Upper lobe of left lung (tissue), 6 donors: ENCODE measurements at regions not wholly inside any gene's neighbourhood (a gene's known extent, or its start where the extent isn't known, plus 50 kb on each side); places are given as distances from the start of the nearest gene placed in this dataset.
A peak's percentile ranks its signal among the peaks of the same experiment; 100 is the strongest.

Source experiments
- ATAC-seq, 2 donors: fragments of 200-7000 bp; cut with Tn5 transposase; one replicate each; pipeline ENCODE4 v1.9.1; 2022; ENCODE audit warnings: mild to moderate bottlenecking in 2 of 2, moderate library complexity in 2 of 2; ENCODE audit not compliant: low FRiP score in 2 of 2
- DNase-seq, 2 donors: peaks; one replicate each; pipeline ENCODE4 v3.0.0-alpha.2; 2019 to 2020
- H3K27ac ChIP-seq, 4 donors: fragments of 200-600 bp; sonication (generic); one replicate each; pipeline ENCODE4 v1.5.1; 2016 to 2019
- H3K27me3 ChIP-seq, 4 donors: fragments of 200-600 bp; sonication (generic); one replicate each; pipeline ENCODE4 v1.5.1; 2017 to 2019
- H3K36me3 ChIP-seq, 4 donors: fragments of 200-600 bp; sonication (generic); one replicate each; pipeline ENCODE4 v1.5.1; 2016 to 2019
- H3K4me1 ChIP-seq, 4 donors: fragments of 200-600 bp; sonication (generic); one replicate each; pipeline ENCODE4 v1.5.1; 2018 to 2019
- H3K4me3 ChIP-seq, 4 donors: fragments of 200-600 bp; sonication (generic); one replicate each; pipeline ENCODE4 v1.5.1; 2017 to 2019; ENCODE audit warnings: mild to moderate bottlenecking in 2 of 4, moderate library complexity in 1 of 4
- H3K9me3 ChIP-seq, 4 donors: fragments of 200-600 bp; sonication (generic); one replicate each; pipeline ENCODE4 v1.5.1; 2018 to 2019
- EP300 ChIP-seq, 4 donors: sonication (generic); formaldehyde crosslinking; IDR thresholded peaks; one replicate each; pipeline ENCODE4 v1.5.1; 2017; ENCODE audit warnings: antibody characterized with exemption in 4 of 4, control low read depth in 2 of 4
- POLR2A ChIP-seq, 4 donors: fragments of 450-650 bp; IDR thresholded peaks; one replicate each; pipeline ENCODE4 v1.5.1; 2016 to 2017; ENCODE audit warnings: antibody characterized with exemption in 4 of 4, mild to moderate bottlenecking in 2 of 4
- POLR2AphosphoS5 ChIP-seq, 2 donors: sonication (generic); formaldehyde crosslinking; IDR thresholded peaks; one replicate each; pipeline ENCODE4 v1.5.1; 2017; ENCODE audit warnings: antibody characterized with exemption in 2 of 2
- WGBS, 2 donors: methylation state at CpG; one replicate each; pipeline ENCODE4 v1.1.5; 2017 to 2018; 5-methylcytosine and 5-hydroxymethylcytosine counted together
- TF ChIP-seq, protein P1 (sequence below), 6 experiments: fragments of 450-650 bp in 4 of 6; fragments of 200-600 bp in 2 of 6; sonication (generic) in 2 of 6; IDR thresholded peaks; one replicate each; pipeline ENCODE4 v1.5.1; 2016 to 2019; ENCODE audit warnings: antibody characterized with exemption in 6 of 6
- donor health status: DM: no; HTN: no; CAD: no; lungs with moderate emphysema.
- donor health status: DM: no; HTN: yes; CAD: no; lungs with severe emphysema.

DNA sequence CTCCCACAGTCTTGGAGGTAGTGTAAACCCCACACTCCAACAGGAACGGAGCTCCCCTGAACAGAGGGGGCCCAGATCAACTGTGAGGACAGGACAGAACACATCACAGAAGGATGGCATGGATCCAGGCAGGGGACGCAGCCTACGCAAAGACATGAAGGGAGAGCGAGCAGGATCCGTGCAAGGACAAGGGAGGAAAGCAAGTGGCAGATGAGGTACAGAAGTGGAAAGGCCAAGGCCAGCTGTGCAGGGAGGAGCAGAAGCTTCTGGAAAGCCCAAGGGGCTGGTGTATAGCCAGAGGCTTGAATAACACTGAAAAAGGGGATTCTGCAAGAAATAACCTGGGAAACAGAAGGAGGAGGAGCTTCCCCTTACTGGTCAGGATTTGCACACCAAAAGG, 81.2 kb downstream of the SIPA1L2 start:
- Histone ChIP-seq H3K4me3 (no peak overlapping the region), H3K27me3 (no peaks in the 10 kb centered on the region), H3K4me1 (peaks cover 3 to 11% (median 8%) of the 10 kb centered on the region in 4 donors), H3K27ac (no peak overlapping the region), H3K36me3 (no peaks in the 10 kb centered on the region), H3K9me3 (no peaks in the 10 kb centered on the region)
- TF ChIP-seq EP300 (IDR thresholded peaks at IDR 0.05) (no peak), POLR2AphosphoS5 (IDR thresholded peaks at IDR 0.05) (no peak), POLR2A (IDR thresholded peaks at IDR 0.05) (no peak)
- TF ChIP-seq, protein P1, sequence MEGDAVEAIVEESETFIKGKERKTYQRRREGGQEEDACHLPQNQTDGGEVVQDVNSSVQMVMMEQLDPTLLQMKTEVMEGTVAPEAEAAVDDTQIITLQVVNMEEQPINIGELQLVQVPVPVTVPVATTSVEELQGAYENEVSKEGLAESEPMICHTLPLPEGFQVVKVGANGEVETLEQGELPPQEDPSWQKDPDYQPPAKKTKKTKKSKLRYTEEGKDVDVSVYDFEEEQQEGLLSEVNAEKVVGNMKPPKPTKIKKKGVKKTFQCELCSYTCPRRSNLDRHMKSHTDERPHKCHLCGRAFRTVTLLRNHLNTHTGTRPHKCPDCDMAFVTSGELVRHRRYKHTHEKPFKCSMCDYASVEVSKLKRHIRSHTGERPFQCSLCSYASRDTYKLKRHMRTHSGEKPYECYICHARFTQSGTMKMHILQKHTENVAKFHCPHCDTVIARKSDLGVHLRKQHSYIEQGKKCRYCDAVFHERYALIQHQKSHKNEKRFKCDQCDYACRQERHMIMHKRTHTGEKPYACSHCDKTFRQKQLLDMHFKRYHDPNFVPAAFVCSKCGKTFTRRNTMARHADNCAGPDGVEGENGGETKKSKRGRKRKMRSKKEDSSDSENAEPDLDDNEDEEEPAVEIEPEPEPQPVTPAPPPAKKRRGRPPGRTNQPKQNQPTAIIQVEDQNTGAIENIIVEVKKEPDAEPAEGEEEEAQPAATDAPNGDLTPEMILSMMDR (IDR thresholded peaks at IDR 0.05): no peak
- 90 to 95% methylated on average over 5 of the region's 5 CpGs for WGBS, 2 donors
- DNase-seq (no peak), ATAC-seq (peak in 1 of 2 donors; percentile 8)

GRCh38 chr1:232547938-232548484, 81.9 kb downstream of the SIPA1L2 start:
- H3K4me1 ChIP-seq: peaks cover 0 to 6% (median 3%) of the 10 kb centered on the region in 4 donors
- H3K36me3 ChIP-seq: no peaks in the 10 kb centered on the region
- no peak for ATAC-seq
- H3K27ac ChIP-seq: no peak overlapping the region
- no peaks in the 10 kb centered on the region for H3K9me3 ChIP-seq
- 67 to 76% methylated on average over 2 of the region's 2 CpGs for WGBS, 2 donors
- TF ChIP-seq POLR2A (IDR thresholded peaks at IDR 0.05) (no peak), POLR2AphosphoS5 (IDR thresholded peaks at IDR 0.05) (no peak), EP300 (IDR thresholded peaks at IDR 0.05) (no peak)
- TF ChIP-seq, protein P1 (IDR thresholded peaks at IDR 0.05): no peak
- DNase-seq: no peak
- no peaks in the 10 kb centered on the region for H3K27me3 ChIP-seq
- H3K4me3 ChIP-seq: no peak overlapping the region

DNA sequence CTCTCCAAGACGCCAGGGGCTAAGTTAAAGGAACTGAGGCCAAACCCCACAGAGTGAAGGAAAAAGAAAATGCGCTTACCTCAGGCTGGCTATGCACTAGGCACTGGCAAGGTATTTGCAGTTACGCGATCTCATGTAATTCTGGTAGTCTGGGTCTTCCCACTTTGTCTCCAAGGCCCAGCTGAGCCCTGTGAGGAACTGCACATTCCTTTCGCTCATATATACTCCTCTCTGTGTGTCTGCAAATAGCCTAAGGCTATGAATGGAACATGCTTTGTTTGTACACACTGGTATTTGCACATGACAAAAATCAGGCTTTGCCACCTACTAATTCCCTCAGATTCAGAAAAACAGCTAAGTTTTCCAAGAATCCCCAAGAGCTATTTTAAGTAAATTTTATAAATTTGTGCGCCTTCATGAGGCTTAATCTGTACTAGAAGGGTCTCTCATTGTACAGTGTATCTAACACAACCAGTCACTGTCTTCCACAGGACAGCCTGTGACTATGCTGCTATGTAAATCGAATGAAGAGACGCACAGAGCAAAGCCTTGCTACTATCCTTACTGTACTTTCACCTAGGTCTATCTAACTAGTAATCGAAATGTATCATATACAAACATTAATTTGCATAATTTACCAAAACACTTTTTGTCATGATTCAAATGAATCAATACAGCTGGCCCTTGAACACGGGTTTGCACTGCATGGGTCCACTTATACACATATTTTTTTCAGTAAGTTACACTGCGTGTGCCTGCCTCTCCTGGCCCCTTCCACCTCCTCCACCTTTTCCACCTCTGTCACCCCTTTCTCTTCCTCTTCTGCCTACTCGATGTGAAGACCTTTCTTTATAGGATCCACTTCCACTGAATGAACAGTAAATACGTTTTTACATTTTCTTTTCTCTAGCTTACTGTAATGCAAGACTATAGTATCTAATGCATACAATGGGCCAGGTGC, 87.0 kb downstream of the SIPA1L2 start:
- 93% methylated on average over 13 of the region's 13 CpGs for WGBS, 2 donors
- H3K36me3 ChIP-seq: no peaks in the 10 kb centered on the region
- no peaks in the 10 kb centered on the region for H3K27me3 ChIP-seq
- DNase-seq: no peak
- ATAC-seq: no peak
- TF ChIP-seq POLR2A (IDR thresholded peaks at IDR 0.05) (no peak), POLR2AphosphoS5 (IDR thresholded peaks at IDR 0.05) (no peak), EP300 (IDR thresholded peaks at IDR 0.05) (no peak)
- TF ChIP-seq, protein P1 (IDR thresholded peaks at IDR 0.05): no peak
- H3K9me3 ChIP-seq: no peaks in the 10 kb centered on the region
- no peak overlapping the region for H3K4me3 ChIP-seq
- H3K27ac ChIP-seq: no peak overlapping the region
- H3K4me1 ChIP-seq: peaks cover 0 to 12% (median 9%) of the 10 kb centered on the region in 4 donors

DNA sequence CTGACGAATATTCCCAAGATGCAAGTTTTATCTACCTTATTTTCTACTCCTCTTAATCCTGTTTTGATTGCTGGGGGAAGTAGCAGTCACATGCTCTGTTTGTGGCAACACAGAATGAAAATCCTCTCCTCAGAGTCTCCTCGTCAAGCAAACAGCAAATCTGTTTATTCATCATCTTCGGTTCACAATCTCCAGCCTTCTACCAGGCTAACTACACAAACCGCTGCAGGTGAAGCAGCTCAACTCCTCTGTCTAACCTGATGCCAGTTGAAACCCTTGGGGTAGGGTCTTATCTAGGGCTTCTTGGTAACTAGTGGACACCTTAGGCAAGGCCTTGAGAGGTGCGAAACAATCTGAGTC, 91.0 kb downstream of the SIPA1L2 start:
- Histone ChIP-seq H3K9me3 (no peaks in the 10 kb centered on the region), H3K4me3 (no peak overlapping the region), H3K4me1 (peaks cover 0 to 12% (median 10%) of the 10 kb centered on the region in 4 donors), H3K36me3 (no peaks in the 10 kb centered on the region), H3K27me3 (no peaks in the 10 kb centered on the region), H3K27ac (no peak overlapping the region)
- TF ChIP-seq EP300 (IDR thresholded peaks at IDR 0.05): no peak
- TF ChIP-seq, protein P1 (IDR thresholded peaks at IDR 0.05): no peak
- no peak for TF ChIP-seq POLR2AphosphoS5 (IDR thresholded peaks at IDR 0.05)
- no peak for TF ChIP-seq POLR2A (IDR thresholded peaks at IDR 0.05)
- ATAC-seq (no peak), DNase-seq (no peak)
- 76 to 77% methylated on average over 5 of the region's 5 CpGs for WGBS, 2 donors
